Esophagus squamous epithelium (tissue), 4 donors: ENCODE measurements at regions not wholly inside any gene's neighbourhood (a gene's known extent, or its start where the extent isn't known, plus 50 kb on each side); places are given as distances from the start of the nearest gene placed in this dataset.

Source experiments
- CTCF ChIP-seq, 6 experiments: fragments of 450-650 bp in 4 of 6; fragments of 200-600 bp in 2 of 6; sonication (generic) in 2 of 6; IDR thresholded peaks; one replicate each; pipeline ENCODE4 v1.5.1; 2016 to 2019; ENCODE audit warnings: antibody characterized with exemption in 6 of 6, mild to moderate bottlenecking in 4 of 6, moderate library complexity in 4 of 6
- POLR2A ChIP-seq, 4 donors: fragments of 450-650 bp; IDR thresholded peaks; one replicate each; pipeline ENCODE4 v1.6.1; 2017; ENCODE audit warnings: antibody characterized with exemption in 4 of 4, mild to moderate bottlenecking in 4 of 4, moderate library complexity in 3 of 4

- TF ChIP-seq POLR2A (IDR thresholded peaks at IDR 0.05) (no peak), CTCF (IDR thresholded peaks at IDR 0.05) (no peak)
These were observed 447.3 kb upstream of the GHITM start for GRCh38 chr10:83691791-83692596.
